ENCODE measurements at regions not wholly inside any gene's neighbourhood (a gene's known extent, or its start where the extent isn't known, plus 50 kb on each side); places are given as distances from the start of the nearest gene placed in this dataset.

DNA sequence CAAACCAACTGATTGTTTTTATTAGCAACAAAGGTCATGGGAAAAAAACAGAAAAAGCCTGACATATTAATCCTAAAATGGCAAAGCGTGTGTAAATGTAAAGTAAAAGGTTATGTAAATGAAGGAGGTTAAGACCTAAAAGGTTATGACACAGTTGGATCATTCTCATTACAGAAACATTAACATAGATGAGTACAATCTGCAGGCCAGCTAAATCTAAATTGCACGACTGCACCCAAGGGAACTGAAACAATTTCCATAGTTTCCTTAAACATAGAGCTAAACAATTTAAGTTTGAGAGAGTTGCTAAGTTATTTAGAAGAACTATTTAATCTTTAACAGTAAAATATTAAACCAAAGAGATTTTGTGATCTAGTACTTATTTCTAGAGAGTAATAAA is 151.6 kb upstream of the UBE2E3 start:
- TF ChIP-seq TAF1 (IDR thresholded peaks at IDR 0.05; ENCODE audit: borderline replicate concordance, insufficient read depth, low read length), result no peak
- TF ChIP-seq POLR2AphosphoS5 (IDR thresholded peaks at IDR 0.05; ENCODE audit: low read depth, low read length), result no peak
- TF ChIP-seq, protein P1, sequence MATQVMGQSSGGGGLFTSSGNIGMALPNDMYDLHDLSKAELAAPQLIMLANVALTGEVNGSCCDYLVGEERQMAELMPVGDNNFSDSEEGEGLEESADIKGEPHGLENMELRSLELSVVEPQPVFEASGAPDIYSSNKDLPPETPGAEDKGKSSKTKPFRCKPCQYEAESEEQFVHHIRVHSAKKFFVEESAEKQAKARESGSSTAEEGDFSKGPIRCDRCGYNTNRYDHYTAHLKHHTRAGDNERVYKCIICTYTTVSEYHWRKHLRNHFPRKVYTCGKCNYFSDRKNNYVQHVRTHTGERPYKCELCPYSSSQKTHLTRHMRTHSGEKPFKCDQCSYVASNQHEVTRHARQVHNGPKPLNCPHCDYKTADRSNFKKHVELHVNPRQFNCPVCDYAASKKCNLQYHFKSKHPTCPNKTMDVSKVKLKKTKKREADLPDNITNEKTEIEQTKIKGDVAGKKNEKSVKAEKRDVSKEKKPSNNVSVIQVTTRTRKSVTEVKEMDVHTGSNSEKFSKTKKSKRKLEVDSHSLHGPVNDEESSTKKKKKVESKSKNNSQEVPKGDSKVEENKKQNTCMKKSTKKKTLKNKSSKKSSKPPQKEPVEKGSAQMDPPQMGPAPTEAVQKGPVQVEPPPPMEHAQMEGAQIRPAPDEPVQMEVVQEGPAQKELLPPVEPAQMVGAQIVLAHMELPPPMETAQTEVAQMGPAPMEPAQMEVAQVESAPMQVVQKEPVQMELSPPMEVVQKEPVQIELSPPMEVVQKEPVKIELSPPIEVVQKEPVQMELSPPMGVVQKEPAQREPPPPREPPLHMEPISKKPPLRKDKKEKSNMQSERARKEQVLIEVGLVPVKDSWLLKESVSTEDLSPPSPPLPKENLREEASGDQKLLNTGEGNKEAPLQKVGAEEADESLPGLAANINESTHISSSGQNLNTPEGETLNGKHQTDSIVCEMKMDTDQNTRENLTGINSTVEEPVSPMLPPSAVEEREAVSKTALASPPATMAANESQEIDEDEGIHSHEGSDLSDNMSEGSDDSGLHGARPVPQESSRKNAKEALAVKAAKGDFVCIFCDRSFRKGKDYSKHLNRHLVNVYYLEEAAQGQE (IDR thresholded peaks at IDR 0.05; ENCODE audit: insufficient read depth in 1 of 2, low read depth in 2 of 2, low read length in 2 of 2), result no peak
- TF ChIP-seq SIN3A (IDR thresholded peaks at IDR 0.05; ENCODE audit: borderline replicate concordance, insufficient read depth, low read length), result no peak
- TF ChIP-seq FOXP2 (optimal IDR thresholded peaks at IDR 0.05; ENCODE audit: borderline replicate concordance, extremely low read depth, extremely low read length, insufficient read depth), result no peak
